ENCODE measurements at regions not wholly inside any gene's neighbourhood (a gene's known extent, or its start where the extent isn't known, plus 50 kb on each side); places are given as distances from the start of the nearest gene placed in this dataset.
"Not testable (repeated sequence)": the region's sequence is repeated elsewhere in the genome, so short reads cannot be mapped to it uniquely, and the experiment has no call there.

DNA sequence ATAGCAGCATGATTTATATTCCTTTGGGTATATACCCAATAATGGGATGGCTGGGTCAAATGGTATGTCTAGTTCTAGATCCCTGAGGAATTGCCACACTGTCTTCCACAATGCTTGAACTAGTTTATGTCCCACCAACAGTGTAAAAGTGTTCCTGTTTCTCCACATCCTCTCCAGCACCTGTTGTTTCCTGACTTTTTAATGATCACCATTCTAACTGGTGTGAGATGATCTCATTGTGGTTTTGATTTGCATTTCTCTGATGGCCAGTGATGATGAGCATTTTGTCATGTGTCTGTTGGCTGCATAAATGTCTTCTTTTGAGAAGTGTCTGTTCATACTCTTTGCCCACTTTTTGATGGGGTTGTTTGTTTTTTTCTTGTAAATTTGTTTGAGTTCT is 54.0 kb upstream of the GPR89A start:
- not testable (repeated sequence) for H3K27ac ChIP-seq (ENCODE audit: low read length); H3K36me3 ChIP-seq (ENCODE audit: control insufficient read depth, insufficient read depth, low read length); H3K9me3 ChIP-seq (ENCODE audit: control insufficient read depth, insufficient read depth, low read length); H3K4me3 ChIP-seq (ENCODE audit: low read length); DNase-seq (ENCODE audit: low read depth, low spot score); H3K27me3 ChIP-seq (ENCODE audit: control insufficient read depth, insufficient read depth, low read length); H3K4me1 ChIP-seq (ENCODE audit: control insufficient read depth, insufficient read depth, low read length)

DNA sequence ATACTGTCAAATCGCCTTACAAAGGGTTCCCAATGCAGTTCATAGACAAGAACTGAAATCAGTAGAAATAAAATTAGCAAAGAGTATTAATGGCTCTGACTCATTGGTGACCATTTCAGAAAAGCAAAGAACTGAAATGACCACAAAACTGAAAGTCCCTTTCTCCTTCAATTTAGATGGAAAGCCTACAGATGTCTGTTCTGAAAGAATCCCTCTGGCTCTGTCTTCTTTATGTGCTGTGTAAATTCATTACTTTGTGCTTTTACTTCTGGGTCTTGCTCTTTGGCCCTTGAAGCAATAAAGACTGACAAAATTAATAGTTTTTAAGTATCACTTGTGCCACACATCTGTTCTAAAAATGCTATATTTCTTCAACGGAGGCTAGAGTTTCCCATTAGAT is 62.7 kb upstream of the GPR89A start:
- WGBS (ENCODE audit: insufficient coverage, insufficient read length), result no CpG with 5 or more reads among the region's 2 CpGs
- no peak overlapping the region for H3K27ac ChIP-seq (ENCODE audit: low read length)

DNA sequence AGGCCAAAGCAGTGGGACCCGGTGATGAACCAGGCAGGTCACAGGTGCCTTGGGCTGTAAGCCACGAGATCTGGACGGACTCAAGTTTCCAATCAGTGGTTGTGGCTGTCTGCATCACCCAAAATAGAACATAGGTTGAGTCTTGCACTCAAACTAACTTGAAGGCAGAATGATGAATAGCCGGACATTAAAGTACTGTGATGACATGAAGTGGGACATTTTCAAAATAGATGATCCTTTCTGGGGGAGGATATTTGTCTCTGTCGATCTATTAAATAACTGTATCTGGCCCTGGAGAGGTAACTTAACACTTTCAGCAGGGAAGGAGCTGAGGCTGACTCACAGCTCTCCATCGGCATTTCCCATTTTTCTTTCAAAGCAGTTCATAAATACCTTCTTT is 66.1 kb upstream of the GPR89A start:
- not testable (repeated sequence) for H3K36me3 ChIP-seq (ENCODE audit: control insufficient read depth, insufficient read depth, low read length); H3K27ac ChIP-seq (ENCODE audit: low read length); H3K9me3 ChIP-seq (ENCODE audit: control insufficient read depth, insufficient read depth, low read length); DNase-seq (ENCODE audit: low read depth, low spot score); H3K27me3 ChIP-seq (ENCODE audit: control insufficient read depth, insufficient read depth, low read length); H3K4me1 ChIP-seq (ENCODE audit: control insufficient read depth, insufficient read depth, low read length); H3K4me3 ChIP-seq (ENCODE audit: low read length)
- WGBS (ENCODE audit: insufficient coverage, insufficient read length), result no CpG with 5 or more reads among the region's 6 CpGs

More for the DNA sequence above, 62.7 kb upstream of the GPR89A start:
- no peak for DNase-seq (ENCODE audit: low read depth, low spot score)
- H3K9me3 ChIP-seq (ENCODE audit: control insufficient read depth, insufficient read depth, low read length), result no peaks in the 10 kb centered on the region
- no peak overlapping the region for H3K4me3 ChIP-seq (ENCODE audit: low read length)
- no peaks in the 10 kb centered on the region for H3K4me1 ChIP-seq (ENCODE audit: control insufficient read depth, insufficient read depth, low read length)
- no peaks in the 10 kb centered on the region for H3K36me3 ChIP-seq (ENCODE audit: control insufficient read depth, insufficient read depth, low read length)
- H3K27me3 ChIP-seq (ENCODE audit: control insufficient read depth, insufficient read depth, low read length), result no peaks in the 10 kb centered on the region

DNA sequence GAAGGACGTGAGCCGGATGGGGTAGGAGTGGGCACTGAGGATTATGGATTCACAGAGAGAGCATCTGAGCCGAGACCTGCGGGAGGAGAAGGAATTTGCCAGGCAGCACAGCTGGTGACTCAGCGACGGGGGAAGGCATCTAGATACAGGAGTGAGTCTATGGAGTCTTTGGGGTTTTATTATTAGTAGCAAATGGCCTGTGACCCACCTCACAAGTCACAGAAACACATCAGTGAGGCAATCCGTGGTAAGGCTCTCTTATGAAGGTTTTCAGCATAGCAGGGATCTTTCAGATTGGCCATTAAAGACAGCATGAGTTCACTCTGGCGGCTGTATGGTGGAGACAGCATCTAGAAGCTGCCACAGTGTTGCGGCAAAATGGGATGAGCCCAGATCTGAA is 66.5 kb upstream of the GPR89A start:
- H3K4me1 ChIP-seq (ENCODE audit: control insufficient read depth, insufficient read depth, low read length); H3K27ac ChIP-seq (ENCODE audit: low read length); H3K9me3 ChIP-seq (ENCODE audit: control insufficient read depth, insufficient read depth, low read length); H3K36me3 ChIP-seq (ENCODE audit: control insufficient read depth, insufficient read depth, low read length); H3K27me3 ChIP-seq (ENCODE audit: control insufficient read depth, insufficient read depth, low read length); DNase-seq (ENCODE audit: low read depth, low spot score); H3K4me3 ChIP-seq (ENCODE audit: low read length): not testable (repeated sequence)
- no CpG with 5 or more reads among the region's 9 CpGs for WGBS (ENCODE audit: insufficient coverage, insufficient read length)

DNA sequence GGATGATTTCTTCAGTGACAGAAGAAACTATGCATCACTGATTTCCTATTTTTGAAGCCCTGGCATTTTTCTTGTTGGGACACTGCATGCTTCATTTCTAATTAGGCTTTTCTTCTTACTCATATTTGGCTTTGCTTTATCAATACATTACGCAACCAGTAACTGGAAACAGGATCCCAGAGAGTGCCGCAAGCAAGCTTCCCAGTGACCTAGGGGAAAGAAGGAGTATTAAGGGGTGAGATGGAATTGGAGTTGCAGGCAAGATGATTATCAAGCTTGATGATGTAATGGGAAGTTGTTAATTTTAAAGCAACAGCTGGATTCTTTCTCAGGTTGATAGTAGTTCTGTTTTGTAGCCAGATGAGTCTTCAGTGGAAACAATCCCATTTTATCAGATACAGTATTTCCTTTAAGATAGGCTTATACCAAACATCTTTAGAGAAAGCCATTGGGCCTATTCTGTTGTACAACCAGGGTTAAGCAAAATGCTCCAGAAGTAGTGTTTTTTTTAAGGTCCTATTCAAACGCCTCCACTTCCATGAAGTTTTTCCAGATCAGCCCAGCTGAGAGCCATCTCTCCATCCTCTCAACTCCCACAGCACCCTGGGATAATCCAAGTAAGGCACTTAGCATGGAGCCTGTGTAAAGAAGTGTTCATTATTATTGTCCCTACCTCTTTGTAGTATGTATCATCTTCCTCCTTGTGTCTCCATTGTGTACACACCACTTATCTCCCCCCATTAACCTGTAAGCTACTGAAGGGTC is 69.5 kb upstream of the GPR89A start:
- not testable (repeated sequence) for H3K27ac ChIP-seq (ENCODE audit: low read length); H3K36me3 ChIP-seq (ENCODE audit: control insufficient read depth, insufficient read depth, low read length); H3K27me3 ChIP-seq (ENCODE audit: control insufficient read depth, insufficient read depth, low read length); DNase-seq (ENCODE audit: low read depth, low spot score); H3K4me1 ChIP-seq (ENCODE audit: control insufficient read depth, insufficient read depth, low read length); H3K9me3 ChIP-seq (ENCODE audit: control insufficient read depth, insufficient read depth, low read length); H3K4me3 ChIP-seq (ENCODE audit: low read length)
- no CpG with 5 or more reads among the region's 3 CpGs for WGBS (ENCODE audit: insufficient coverage, insufficient read length)

DNA sequence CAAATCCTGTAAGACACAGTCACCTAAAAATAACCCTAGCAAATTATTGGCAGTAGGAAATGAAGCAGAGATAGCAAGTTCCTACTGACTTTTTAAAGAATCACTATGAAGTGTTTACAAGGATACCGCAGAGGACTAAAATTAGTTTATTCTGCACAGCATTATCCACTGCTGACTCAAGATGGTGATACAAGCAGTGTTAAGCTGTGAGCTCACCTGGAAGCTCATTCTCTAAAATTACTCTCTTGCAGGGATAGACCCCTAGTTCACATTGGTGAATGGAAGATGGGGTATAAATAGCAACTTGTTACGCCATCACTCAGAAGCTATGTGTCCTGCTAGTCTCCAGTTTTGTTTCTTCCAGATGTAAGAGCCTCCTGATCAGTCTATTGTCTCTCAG is 70.8 kb upstream of the GPR89A start:
- WGBS (ENCODE audit: insufficient coverage, insufficient read length), result no CpG with 5 or more reads among the region's 2 CpGs
- not testable (repeated sequence) for H3K27me3 ChIP-seq (ENCODE audit: control insufficient read depth, insufficient read depth, low read length); H3K27ac ChIP-seq (ENCODE audit: low read length); DNase-seq (ENCODE audit: low read depth, low spot score); H3K9me3 ChIP-seq (ENCODE audit: control insufficient read depth, insufficient read depth, low read length); H3K4me1 ChIP-seq (ENCODE audit: control insufficient read depth, insufficient read depth, low read length); H3K36me3 ChIP-seq (ENCODE audit: control insufficient read depth, insufficient read depth, low read length); H3K4me3 ChIP-seq (ENCODE audit: low read length)

DNA sequence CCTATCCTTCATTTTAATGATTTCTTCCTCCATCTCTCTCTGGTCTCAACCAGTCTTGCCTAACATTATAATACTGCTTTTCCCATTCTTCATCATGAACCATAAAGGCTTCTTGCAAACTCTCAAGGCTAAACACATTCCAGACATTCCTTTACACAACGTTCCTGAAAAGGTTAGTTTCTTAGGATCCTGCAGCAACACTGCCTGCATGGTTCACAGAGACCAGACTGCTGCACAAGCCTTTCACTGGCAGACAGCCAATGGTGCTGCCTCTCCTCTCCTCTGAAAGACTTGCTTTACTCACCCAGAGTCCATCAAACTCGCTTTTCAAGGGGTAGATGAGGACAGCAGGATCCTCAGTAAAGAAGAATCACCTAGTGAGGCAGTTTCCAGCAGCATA is 72.3 kb upstream of the GPR89A start:
- not testable (repeated sequence) for H3K36me3 ChIP-seq (ENCODE audit: control insufficient read depth, insufficient read depth, low read length); H3K4me3 ChIP-seq (ENCODE audit: low read length); H3K9me3 ChIP-seq (ENCODE audit: control insufficient read depth, insufficient read depth, low read length); H3K27ac ChIP-seq (ENCODE audit: low read length); H3K4me1 ChIP-seq (ENCODE audit: control insufficient read depth, insufficient read depth, low read length); DNase-seq (ENCODE audit: low read depth, low spot score); H3K27me3 ChIP-seq (ENCODE audit: control insufficient read depth, insufficient read depth, low read length)
- WGBS (ENCODE audit: insufficient coverage, insufficient read length), result no CpG with 5 or more reads among the region's 2 CpGs

DNA sequence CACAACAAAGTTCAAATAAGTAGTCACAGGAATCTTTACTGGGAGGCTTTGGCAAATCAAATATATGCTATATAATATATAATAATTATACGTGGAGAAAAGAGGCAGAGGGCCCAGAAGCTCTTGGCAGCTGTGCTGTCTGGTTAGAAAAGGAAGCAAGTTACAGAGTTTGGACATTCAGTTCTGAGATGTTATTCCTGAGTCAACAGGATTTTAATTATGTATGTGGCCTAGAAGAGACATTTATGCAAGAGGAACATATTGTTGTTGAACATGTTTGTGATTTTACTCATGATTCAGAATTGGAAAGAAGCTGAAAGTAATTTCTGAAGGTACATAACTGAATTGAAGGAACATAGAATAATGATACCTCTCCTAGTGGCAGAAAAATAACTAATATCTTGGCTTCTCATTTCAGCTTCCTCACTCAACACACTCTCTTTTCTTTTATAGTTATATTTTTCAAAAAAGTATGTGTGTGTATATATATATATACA is 79.7 kb upstream of the GPR89A start:
- not testable (repeated sequence) for H3K4me1 ChIP-seq (ENCODE audit: control insufficient read depth, insufficient read depth, low read length); DNase-seq (ENCODE audit: low read depth, low spot score); H3K9me3 ChIP-seq (ENCODE audit: control insufficient read depth, insufficient read depth, low read length); H3K27me3 ChIP-seq (ENCODE audit: control insufficient read depth, insufficient read depth, low read length); H3K27ac ChIP-seq (ENCODE audit: low read length); H3K4me3 ChIP-seq (ENCODE audit: low read length); H3K36me3 ChIP-seq (ENCODE audit: control insufficient read depth, insufficient read depth, low read length)
- WGBS (ENCODE audit: insufficient coverage, insufficient read length), result no CpG with 5 or more reads among the region's 1 CpG

DNA sequence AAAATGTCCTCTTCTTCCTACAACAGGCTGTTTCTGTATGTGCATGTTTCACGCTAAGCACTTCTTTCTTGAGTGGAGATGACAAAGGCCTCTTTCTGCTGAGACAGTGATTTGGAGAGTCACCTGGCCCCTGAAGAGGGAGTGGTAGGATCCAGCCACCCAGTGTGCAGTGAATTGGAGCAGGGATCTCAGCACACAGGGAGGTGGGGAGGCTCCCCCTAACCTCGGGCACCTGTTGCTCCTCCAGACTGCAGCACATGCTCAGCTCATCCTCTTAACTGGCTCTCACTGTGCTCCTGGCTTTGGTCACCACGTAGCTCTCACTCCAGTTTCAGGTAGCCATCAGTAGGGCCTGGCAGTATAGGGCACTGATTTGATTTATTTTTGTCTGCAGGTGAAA is 87.6 kb upstream of the GPR89A start:
- H3K9me3 ChIP-seq (ENCODE audit: control insufficient read depth, insufficient read depth, low read length); DNase-seq (ENCODE audit: low read depth, low spot score); H3K27me3 ChIP-seq (ENCODE audit: control insufficient read depth, insufficient read depth, low read length); H3K36me3 ChIP-seq (ENCODE audit: control insufficient read depth, insufficient read depth, low read length); H3K4me3 ChIP-seq (ENCODE audit: low read length); H3K27ac ChIP-seq (ENCODE audit: low read length); H3K4me1 ChIP-seq (ENCODE audit: control insufficient read depth, insufficient read depth, low read length): not testable (repeated sequence)
- WGBS (ENCODE audit: insufficient coverage, insufficient read length), result no CpG with 5 or more reads among the region's 3 CpGs

DNA sequence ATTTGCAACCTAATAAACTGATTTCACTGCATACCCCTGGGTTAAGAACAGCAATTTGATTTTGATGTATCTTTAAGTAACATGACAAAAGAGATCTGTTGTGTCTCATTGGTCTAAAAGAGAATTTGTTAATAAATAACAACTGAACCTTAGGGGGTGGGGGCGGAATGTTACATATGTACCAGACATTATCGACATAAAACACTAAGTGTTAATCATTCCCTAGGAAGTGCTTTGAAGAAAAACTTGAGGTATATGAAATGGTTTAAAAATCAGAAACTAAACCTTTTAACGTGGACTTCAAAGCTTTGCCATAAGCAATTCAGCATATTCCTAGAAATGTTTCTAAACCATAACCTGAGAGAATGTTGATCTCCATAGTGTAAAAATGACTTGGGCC is 88.5 kb upstream of the GPR89A start:
- H3K27ac ChIP-seq (ENCODE audit: low read length); H3K4me3 ChIP-seq (ENCODE audit: low read length); H3K36me3 ChIP-seq (ENCODE audit: control insufficient read depth, insufficient read depth, low read length); H3K4me1 ChIP-seq (ENCODE audit: control insufficient read depth, insufficient read depth, low read length); DNase-seq (ENCODE audit: low read depth, low spot score); H3K27me3 ChIP-seq (ENCODE audit: control insufficient read depth, insufficient read depth, low read length); H3K9me3 ChIP-seq (ENCODE audit: control insufficient read depth, insufficient read depth, low read length): not testable (repeated sequence)
- WGBS (ENCODE audit: insufficient coverage, insufficient read length), result no CpG with 5 or more reads among the region's 3 CpGs

DNA sequence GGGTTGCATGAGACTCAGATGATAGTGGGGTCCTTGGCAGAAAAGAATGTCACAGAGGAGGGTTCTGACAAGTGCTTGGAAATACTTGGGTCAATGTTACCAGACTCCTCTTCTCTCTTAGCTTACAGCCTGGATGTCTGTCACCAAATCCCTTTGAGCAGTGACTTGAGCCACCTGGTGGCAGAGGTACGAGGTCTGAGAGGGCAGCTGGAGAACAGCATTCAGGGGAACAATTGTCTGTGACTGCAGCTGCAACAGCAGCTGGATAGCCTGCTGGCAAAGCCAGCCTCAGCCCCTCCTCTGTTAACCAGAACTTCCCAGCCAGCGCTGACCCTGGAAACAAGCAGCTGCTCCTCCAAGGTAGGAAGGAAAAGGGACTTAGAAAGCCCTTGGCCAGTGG is 87.6 kb upstream of the NBPF20 start:
- WGBS (ENCODE audit: insufficient coverage, insufficient read length), result no CpG with 5 or more reads among the region's 2 CpGs
- not testable (repeated sequence) for H3K36me3 ChIP-seq (ENCODE audit: control insufficient read depth, insufficient read depth, low read length); DNase-seq (ENCODE audit: low read depth, low spot score); H3K9me3 ChIP-seq (ENCODE audit: control insufficient read depth, insufficient read depth, low read length); H3K27me3 ChIP-seq (ENCODE audit: control insufficient read depth, insufficient read depth, low read length); H3K27ac ChIP-seq (ENCODE audit: low read length); H3K4me3 ChIP-seq (ENCODE audit: low read length); H3K4me1 ChIP-seq (ENCODE audit: control insufficient read depth, insufficient read depth, low read length)
